CD4-positive, alpha-beta T cell treated with Interferon alpha-2 for 1 hour (primary cell): ENCODE measurements at regions not wholly inside any gene's neighbourhood (a gene's known extent, or its start where the extent isn't known, plus 50 kb on each side); places are given as distances from the start of the nearest gene placed in this dataset.
"Not testable (repeated sequence)": the region's sequence is repeated elsewhere in the genome, so short reads cannot be mapped to it uniquely, and the experiment has no call there.

Source experiments
- DNase-seq, 2 donors: peaks; one replicate each; pipeline ENCODE4 v3.0.0-alpha.2; 2020 to 2022

GRCh38 chr13:73171926-73172325 is 113.1 kb downstream of the KLF5 start:
- DNase-seq, result no peak

- DNase-seq, result no peak
These were observed 112.5 kb downstream of the KLF5 start for GRCh38 chr13:73171271-73171682.

GRCh38 chr13:73169971-73170370 is 111.2 kb downstream of the KLF5 start:
- DNase-seq, result no peak

- no peak for DNase-seq
These were observed 110.2 kb downstream of the KLF5 start for GRCh38 chr13:73168953-73169401.

- DNase-seq, result no peak
These were observed 109.6 kb downstream of the KLF5 start for GRCh38 chr13:73168226-73168952.

GRCh38 chr13:73167028-73167820 is 108.4 kb downstream of the KLF5 start:
- DNase-seq, result no peak

GRCh38 chr13:73166204-73166603 is 107.4 kb downstream of the KLF5 start:
- DNase-seq, result no peak

GRCh38 chr13:73162912-73163911 is 104.4 kb downstream of the KLF5 start:
- no peak for DNase-seq

- DNase-seq, result not testable (repeated sequence)
These were observed 101.7 kb downstream of the KLF5 start for GRCh38 chr13:73160371-73161031.

GRCh38 chr13:73158851-73159250 is 100.0 kb downstream of the KLF5 start:
- DNase-seq, result no peak

GRCh38 chr13:73157031-73157430 is 98.2 kb downstream of the KLF5 start:
- DNase-seq, result no peak

- DNase-seq, result no peak
These were observed 87.9 kb downstream of the KLF5 start for GRCh38 chr13:73146707-73147106.

- DNase-seq, result no peak
These were observed 83.3 kb downstream of the KLF5 start for GRCh38 chr13:73142071-73142470.

GRCh38 chr13:73141292-73141771 is 82.5 kb downstream of the KLF5 start:
- no peak for DNase-seq

- no peak for DNase-seq
These were observed 82.0 kb downstream of the KLF5 start for GRCh38 chr13:73140801-73141200.

- DNase-seq, result no peak
These were observed 80.1 kb downstream of the KLF5 start for GRCh38 chr13:73138638-73139491.

GRCh38 chr13:73138276-73138637 is 79.5 kb downstream of the KLF5 start:
- DNase-seq, result no peak

- no peak for DNase-seq
These were observed 78.0 kb downstream of the KLF5 start for GRCh38 chr13:73136776-73137175.

GRCh38 chr13:73133531-73133930 is 74.7 kb downstream of the KLF5 start:
- no peak for DNase-seq

GRCh38 chr13:73131247-73131646 is 72.4 kb downstream of the KLF5 start:
- no peak for DNase-seq

GRCh38 chr13:73129023-73129422 is 70.2 kb downstream of the KLF5 start:
- no peak for DNase-seq
